C4-2B (cell line): ENCODE measurements at regions not wholly inside any gene's neighbourhood (a gene's known extent, or its start where the extent isn't known, plus 50 kb on each side); places are given as distances from the start of the nearest gene placed in this dataset.

Source experiments
- CTCF ChIP-seq: fragments of 450-650 bp; conservative IDR thresholded peaks from 2 replicates; pipeline ENCODE4 v1.5.1; 2017; ENCODE audit warnings: mild to moderate bottlenecking
- ZFX ChIP-seq: fragments of 450-650 bp; IDR thresholded peaks from 2 replicates; pipeline ENCODE4 v1.6.1; 2017

DNA sequence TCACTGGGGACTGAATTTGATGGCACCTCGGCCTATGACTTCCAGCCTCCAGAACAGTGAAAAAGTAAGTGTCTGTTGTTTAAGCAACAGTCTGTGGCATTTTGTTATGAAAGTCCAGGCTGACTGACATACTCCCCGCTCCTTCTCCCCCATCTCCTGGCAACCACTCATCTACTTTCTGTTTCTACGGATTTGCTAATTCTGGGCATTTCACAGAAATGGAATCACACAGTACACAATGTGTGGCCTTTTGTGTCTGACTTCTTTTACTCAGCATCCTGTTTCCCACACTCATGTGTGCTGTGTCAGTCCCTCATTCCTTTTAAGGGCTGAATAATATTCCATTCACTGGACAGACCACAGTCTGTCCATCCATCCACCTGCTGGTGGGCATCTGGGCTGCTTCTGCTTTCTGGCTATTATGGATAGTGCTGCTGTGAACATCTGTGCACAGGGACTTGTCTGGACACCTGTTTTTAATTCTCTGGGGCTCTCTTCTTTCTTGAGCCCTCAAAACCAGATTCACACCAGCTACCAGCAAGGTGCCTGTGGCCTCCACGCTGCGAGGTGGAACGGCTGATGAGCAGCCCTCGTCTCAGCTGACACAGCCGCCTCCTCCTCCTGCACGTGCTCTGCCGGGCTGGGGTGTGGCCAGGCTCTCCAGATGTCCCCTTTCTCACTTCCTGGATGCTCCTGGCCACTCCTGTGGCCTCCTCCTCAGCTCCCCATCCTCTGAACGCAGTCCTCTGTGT lies 333.1 kb downstream of the CTTN start:
- TF ChIP-seq CTCF (no peak), ZFX (no peak)
